ENCODE measurements at regions not wholly inside any gene's neighbourhood (a gene's known extent, or its start where the extent isn't known, plus 50 kb on each side); places are given as distances from the start of the nearest gene placed in this dataset.

GRCh38 chr3:30107531-30107930 lies 498.9 kb upstream of the TGFBR2 start:
- TF ChIP-seq EP300 (IDR thresholded peaks at IDR 0.05): no peak
- no peak for TF ChIP-seq POLR2A (IDR thresholded peaks at IDR 0.05)
